ENCODE measurements at regions not wholly inside any gene's neighbourhood (a gene's known extent, or its start where the extent isn't known, plus 50 kb on each side); places are given as distances from the start of the nearest gene placed in this dataset.

DNA sequence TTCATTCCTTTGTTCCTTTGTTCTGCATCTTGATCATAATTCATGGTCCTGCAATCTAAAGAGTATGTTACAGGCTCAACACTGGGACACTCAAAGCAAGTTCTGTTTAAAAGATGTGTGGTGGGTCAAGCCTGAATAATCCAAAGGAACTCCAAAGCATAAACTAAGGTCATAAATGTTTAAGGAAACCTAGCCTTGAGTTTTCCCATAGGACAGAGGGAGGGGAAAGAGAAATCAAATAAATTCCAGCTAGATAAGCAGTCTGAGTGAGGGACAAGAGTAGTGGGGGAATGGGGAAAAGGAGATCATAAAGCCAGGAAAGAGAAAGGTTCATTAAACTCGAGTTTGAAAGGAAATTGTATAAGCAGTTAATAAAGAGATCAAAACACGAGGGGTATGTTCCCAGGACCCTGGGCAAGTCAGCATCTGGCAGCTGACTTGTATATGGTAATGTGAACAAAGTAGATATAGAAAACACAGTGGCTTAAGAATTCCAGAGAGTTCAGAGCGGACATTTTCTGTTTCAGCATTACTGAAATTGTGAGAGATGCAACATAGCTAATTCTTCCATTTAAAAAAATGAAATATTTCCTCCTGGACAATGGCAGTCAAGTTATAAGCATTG, 125.8 kb upstream of the EDNRA start:
- intact Hi-C loops (cut with DNase I, micrococcal nuclease): no loop called here
- ChIA-PET POLR2A (no interaction called here), CTCF (no interaction called here)
- Mint-ChIP-seq H3K4me3 (no peak overlapping the region), H3K27ac (no peak overlapping the region), H3K27me3 (peaks cover 5% of the 10 kb centered on the region), H3K9me3 (no peaks in the 10 kb centered on the region), H3K4me1 (ENCODE audit: low read depth) (no peaks in the 10 kb centered on the region), H3K36me3 (ENCODE audit: low read depth) (no peaks in the 10 kb centered on the region)
- ATAC-seq (ENCODE audit: poor library complexity): no peak
- Histone ChIP-seq H3K36me3 (ENCODE audit: insufficient read depth, low read length) (no peaks in the 10 kb centered on the region), H3K27ac (ENCODE audit: low read depth in 1 of 2, low read length in 2 of 2) (no peak overlapping the region), H3K9me3 (ENCODE audit: control insufficient read depth in 1 of 2, insufficient read depth in 1 of 2, low read length in 2 of 2) (no peaks in the 10 kb centered on the region), H3K27me3 (ENCODE audit: control insufficient read depth in 1 of 2, insufficient read depth in 2 of 2, low read length in 2 of 2) (no peaks in the 10 kb centered on the region), H3K4me1 (ENCODE audit: insufficient read depth, low read length) (no peaks in the 10 kb centered on the region), H3K4me3 (ENCODE audit: low read length) (no peak overlapping the region)
- DNase-seq: no peak
- no peak for TF ChIP-seq CTCF (IDR thresholded peaks at IDR 0.05)

DNA sequence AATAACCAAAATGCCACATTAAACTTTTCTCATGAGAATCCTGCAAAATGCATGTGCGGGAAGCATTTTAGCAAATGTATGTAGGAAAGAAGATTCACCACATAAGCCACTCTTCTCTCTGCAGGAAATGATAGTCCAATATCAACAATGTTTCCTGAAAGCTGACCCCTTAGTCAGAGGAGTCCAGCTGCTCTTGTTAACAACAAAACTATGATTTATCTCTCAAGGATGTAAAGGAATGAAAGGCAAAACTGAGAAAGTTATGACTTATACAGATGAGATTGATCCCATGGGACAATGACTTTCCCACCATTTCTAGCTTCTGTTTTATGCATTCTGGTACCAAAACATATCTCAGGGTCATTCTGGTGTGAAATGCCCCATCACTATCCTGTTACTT, 125.0 kb upstream of the EDNRA start:
- Histone ChIP-seq H3K9me3 (ENCODE audit: control insufficient read depth in 1 of 2, insufficient read depth in 1 of 2, low read length in 2 of 2) (no peaks in the 10 kb centered on the region), H3K4me3 (ENCODE audit: low read length) (no peak overlapping the region), H3K36me3 (ENCODE audit: insufficient read depth, low read length) (no peaks in the 10 kb centered on the region), H3K27ac (ENCODE audit: low read depth in 1 of 2, low read length in 2 of 2) (no peak overlapping the region), H3K4me1 (ENCODE audit: insufficient read depth, low read length) (no peaks in the 10 kb centered on the region), H3K27me3 (ENCODE audit: control insufficient read depth in 1 of 2, insufficient read depth in 2 of 2, low read length in 2 of 2) (no peaks in the 10 kb centered on the region)
- intact Hi-C loops (cut with DNase I, micrococcal nuclease): no loop called here
- TF ChIP-seq CTCF (IDR thresholded peaks at IDR 0.05): no peak
- H3K27ac Mint-ChIP-seq: no peak overlapping the region
- no peaks in the 10 kb centered on the region for H3K9me3 Mint-ChIP-seq
- H3K4me3 Mint-ChIP-seq: no peak overlapping the region
- H3K27me3 Mint-ChIP-seq: peaks cover 5% of the 10 kb centered on the region
- no peaks in the 10 kb centered on the region for H3K36me3 Mint-ChIP-seq (ENCODE audit: low read depth)
- POLR2A ChIA-PET: no interaction called here
- DNase-seq: no peak
- H3K4me1 Mint-ChIP-seq (ENCODE audit: low read depth): no peaks in the 10 kb centered on the region
- ATAC-seq (ENCODE audit: poor library complexity): no peak
- CTCF ChIA-PET: no interaction called here

DNA sequence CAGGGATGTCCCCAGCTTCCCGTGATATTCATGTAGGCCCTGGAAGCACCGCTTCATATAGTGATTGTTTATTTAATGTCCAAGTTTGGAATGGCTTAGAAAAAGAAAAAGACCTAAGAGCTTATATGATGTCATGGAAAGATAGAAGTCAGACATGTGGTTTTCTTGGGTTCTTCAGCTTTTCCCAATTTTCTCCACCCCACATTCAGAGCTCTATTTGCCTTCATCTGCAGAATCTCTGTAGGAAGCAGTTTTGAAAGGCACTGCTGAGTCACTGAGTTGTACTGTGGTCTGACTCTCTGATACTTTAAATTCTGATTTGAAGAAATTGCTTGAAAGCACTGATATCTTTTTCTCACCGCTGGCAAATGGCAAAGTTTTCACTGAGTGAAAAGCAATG, 120.6 kb upstream of the EDNRA start:
- H3K4me3 ChIP-seq (ENCODE audit: low read length): no peak overlapping the region
- Mint-ChIP-seq H3K27ac (no peak overlapping the region), H3K4me1 (ENCODE audit: low read depth) (no peaks in the 10 kb centered on the region), H3K27me3 (peaks cover 5% of the 10 kb centered on the region), H3K9me3 (no peaks in the 10 kb centered on the region), H3K4me3 (no peak overlapping the region), H3K36me3 (ENCODE audit: low read depth) (no peaks in the 10 kb centered on the region)
- no peaks in the 10 kb centered on the region for H3K9me3 ChIP-seq (ENCODE audit: control insufficient read depth in 1 of 2, insufficient read depth in 1 of 2, low read length in 2 of 2)
- intact Hi-C loops (cut with DNase I, micrococcal nuclease): no loop called here
- no peak overlapping the region for H3K27ac ChIP-seq (ENCODE audit: low read depth in 1 of 2, low read length in 2 of 2)
- ATAC-seq (ENCODE audit: poor library complexity) (no peak), DNase-seq (no peak)
- TF ChIP-seq CTCF (IDR thresholded peaks at IDR 0.05): no peak
- ChIA-PET CTCF (no interaction called here), POLR2A (no interaction called here)
- no peaks in the 10 kb centered on the region for H3K27me3 ChIP-seq (ENCODE audit: control insufficient read depth in 1 of 2, insufficient read depth in 2 of 2, low read length in 2 of 2)
- no peaks in the 10 kb centered on the region for H3K36me3 ChIP-seq (ENCODE audit: insufficient read depth, low read length)
- H3K4me1 ChIP-seq (ENCODE audit: insufficient read depth, low read length): no peaks in the 10 kb centered on the region
